HEK293 (cell line): ENCODE measurements at regions not wholly inside any gene's neighbourhood (a gene's known extent, or its start where the extent isn't known, plus 50 kb on each side); places are given as distances from the start of the nearest gene placed in this dataset.

Experiments used
- REST ChIP-seq: fragments of 450-650 bp; formaldehyde crosslinking; IDR thresholded peaks from 2 replicates; pipeline ENCODE4 v1.5.1; 2016; ENCODE audit warnings: missing biosample characterization, missing genetic modification characterization
- TF ChIP-seq, protein P1 (sequence below): fragments of 450-650 bp; formaldehyde crosslinking; IDR thresholded peaks from 2 replicates; pipeline ENCODE4 v1.5.1; 2016; ENCODE audit warnings: missing biosample characterization, missing genetic modification characterization
- TF ChIP-seq, protein P2 (sequence below): fragments of 450-650 bp; formaldehyde crosslinking; IDR thresholded peaks from 2 replicates; pipeline ENCODE4 v1.5.1; 2016; ENCODE audit warnings: missing biosample characterization, missing genetic modification characterization

GRCh38 chr3:127350172-127351050 lies 62.6 kb upstream of the PRR20G start:
- TF ChIP-seq, protein P1, sequence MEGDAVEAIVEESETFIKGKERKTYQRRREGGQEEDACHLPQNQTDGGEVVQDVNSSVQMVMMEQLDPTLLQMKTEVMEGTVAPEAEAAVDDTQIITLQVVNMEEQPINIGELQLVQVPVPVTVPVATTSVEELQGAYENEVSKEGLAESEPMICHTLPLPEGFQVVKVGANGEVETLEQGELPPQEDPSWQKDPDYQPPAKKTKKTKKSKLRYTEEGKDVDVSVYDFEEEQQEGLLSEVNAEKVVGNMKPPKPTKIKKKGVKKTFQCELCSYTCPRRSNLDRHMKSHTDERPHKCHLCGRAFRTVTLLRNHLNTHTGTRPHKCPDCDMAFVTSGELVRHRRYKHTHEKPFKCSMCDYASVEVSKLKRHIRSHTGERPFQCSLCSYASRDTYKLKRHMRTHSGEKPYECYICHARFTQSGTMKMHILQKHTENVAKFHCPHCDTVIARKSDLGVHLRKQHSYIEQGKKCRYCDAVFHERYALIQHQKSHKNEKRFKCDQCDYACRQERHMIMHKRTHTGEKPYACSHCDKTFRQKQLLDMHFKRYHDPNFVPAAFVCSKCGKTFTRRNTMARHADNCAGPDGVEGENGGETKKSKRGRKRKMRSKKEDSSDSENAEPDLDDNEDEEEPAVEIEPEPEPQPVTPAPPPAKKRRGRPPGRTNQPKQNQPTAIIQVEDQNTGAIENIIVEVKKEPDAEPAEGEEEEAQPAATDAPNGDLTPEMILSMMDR (tag by site-specific recombination): no peak
- TF ChIP-seq, protein P2, sequence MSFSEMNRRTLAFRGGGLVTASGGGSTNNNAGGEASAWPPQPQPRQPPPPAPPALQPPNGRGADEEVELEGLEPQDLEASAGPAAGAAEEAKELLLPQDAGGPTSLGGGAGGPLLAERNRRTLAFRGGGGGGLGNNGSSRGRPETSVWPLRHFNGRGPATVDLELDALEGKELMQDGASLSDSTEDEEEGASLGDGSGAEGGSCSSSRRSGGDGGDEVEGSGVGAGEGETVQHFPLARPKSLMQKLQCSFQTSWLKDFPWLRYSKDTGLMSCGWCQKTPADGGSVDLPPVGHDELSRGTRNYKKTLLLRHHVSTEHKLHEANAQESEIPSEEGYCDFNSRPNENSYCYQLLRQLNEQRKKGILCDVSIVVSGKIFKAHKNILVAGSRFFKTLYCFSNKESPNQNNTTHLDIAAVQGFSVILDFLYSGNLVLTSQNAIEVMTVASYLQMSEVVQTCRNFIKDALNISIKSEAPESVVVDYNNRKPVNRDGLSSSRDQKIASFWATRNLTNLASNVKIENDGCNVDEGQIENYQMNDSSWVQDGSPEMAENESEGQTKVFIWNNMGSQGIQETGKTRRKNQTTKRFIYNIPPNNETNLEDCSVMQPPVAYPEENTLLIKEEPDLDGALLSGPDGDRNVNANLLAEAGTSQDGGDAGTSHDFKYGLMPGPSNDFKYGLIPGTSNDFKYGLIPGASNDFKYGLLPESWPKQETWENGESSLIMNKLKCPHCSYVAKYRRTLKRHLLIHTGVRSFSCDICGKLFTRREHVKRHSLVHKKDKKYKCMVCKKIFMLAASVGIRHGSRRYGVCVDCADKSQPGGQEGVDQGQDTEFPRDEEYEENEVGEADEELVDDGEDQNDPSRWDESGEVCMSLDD (tag by site-specific recombination): no peak
- no peak for TF ChIP-seq REST (tag by site-specific recombination)
